VCaP (cell line): ENCODE measurements at regions not wholly inside any gene's neighbourhood (a gene's known extent, or its start where the extent isn't known, plus 50 kb on each side); places are given as distances from the start of the nearest gene placed in this dataset.

Experiments used
- H3K27ac ChIP-seq: fragments of 450-650 bp; 2 replicates; pipeline ENCODE4 v1.5.1; 2017
- TF ChIP-seq, protein P1 (sequence below): fragments of 450-650 bp; conservative IDR thresholded peaks from 2 replicates; pipeline ENCODE4 v1.5.1; 2017; ENCODE audit warnings: mild to moderate bottlenecking, moderate library complexity

DNA sequence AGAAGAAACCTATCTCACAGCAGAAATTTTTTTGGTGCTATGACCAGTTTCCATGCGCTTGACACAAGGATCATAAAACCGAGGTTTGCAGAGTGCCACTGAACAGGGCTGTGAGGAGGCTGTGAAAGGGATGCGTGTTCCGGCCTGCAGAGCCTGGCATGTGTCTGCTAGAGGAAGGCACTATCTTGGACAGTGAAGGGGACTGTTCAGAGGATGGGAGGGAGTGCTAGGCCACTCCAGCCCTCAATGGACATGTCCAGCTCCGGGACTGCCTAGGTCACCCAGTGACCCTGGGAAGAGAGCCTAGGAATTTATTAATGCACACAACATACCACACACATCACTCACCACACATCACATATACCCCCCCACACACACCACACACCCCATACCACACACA is 275.9 kb downstream of the GADD45G start:
- H3K27ac ChIP-seq: no peak overlapping the region
- TF ChIP-seq, protein P1, sequence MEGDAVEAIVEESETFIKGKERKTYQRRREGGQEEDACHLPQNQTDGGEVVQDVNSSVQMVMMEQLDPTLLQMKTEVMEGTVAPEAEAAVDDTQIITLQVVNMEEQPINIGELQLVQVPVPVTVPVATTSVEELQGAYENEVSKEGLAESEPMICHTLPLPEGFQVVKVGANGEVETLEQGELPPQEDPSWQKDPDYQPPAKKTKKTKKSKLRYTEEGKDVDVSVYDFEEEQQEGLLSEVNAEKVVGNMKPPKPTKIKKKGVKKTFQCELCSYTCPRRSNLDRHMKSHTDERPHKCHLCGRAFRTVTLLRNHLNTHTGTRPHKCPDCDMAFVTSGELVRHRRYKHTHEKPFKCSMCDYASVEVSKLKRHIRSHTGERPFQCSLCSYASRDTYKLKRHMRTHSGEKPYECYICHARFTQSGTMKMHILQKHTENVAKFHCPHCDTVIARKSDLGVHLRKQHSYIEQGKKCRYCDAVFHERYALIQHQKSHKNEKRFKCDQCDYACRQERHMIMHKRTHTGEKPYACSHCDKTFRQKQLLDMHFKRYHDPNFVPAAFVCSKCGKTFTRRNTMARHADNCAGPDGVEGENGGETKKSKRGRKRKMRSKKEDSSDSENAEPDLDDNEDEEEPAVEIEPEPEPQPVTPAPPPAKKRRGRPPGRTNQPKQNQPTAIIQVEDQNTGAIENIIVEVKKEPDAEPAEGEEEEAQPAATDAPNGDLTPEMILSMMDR: no peak

DNA sequence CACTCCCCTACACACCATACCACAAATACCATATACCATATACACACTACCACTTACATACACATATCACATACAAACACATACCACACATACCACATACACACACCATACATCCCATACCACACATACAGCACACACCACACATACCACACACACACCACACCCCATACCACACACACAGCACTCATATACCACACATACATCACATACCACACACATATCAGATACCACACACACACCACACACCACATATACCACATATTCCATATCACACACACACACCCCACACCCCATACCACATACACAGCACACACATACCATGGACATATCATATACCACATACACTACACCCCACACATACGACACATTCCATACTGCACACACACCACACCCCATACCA is 276.6 kb downstream of the GADD45G start:
- TF ChIP-seq, protein P1: no peak
- no peak overlapping the region for H3K27ac ChIP-seq

DNA sequence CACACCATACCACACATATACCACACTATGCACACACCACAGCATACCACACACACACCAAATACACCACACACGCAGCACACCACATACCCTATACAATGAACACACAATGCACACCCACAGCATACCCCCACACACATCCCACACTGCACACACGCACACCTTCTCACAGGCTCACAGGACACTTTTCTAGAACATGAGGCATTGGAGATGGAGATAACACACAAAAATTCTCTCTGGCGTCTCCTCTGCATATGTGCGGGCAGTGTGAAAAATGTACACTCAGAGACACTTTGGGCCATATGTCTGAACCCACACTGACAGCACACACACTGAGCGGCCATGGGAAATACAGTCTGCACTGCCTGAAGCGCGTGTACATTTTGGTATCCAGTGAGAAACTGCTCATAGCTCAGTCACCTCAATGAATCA is 278.1 kb downstream of the GADD45G start:
- no peak overlapping the region for H3K27ac ChIP-seq
- TF ChIP-seq, protein P1: no peak

DNA sequence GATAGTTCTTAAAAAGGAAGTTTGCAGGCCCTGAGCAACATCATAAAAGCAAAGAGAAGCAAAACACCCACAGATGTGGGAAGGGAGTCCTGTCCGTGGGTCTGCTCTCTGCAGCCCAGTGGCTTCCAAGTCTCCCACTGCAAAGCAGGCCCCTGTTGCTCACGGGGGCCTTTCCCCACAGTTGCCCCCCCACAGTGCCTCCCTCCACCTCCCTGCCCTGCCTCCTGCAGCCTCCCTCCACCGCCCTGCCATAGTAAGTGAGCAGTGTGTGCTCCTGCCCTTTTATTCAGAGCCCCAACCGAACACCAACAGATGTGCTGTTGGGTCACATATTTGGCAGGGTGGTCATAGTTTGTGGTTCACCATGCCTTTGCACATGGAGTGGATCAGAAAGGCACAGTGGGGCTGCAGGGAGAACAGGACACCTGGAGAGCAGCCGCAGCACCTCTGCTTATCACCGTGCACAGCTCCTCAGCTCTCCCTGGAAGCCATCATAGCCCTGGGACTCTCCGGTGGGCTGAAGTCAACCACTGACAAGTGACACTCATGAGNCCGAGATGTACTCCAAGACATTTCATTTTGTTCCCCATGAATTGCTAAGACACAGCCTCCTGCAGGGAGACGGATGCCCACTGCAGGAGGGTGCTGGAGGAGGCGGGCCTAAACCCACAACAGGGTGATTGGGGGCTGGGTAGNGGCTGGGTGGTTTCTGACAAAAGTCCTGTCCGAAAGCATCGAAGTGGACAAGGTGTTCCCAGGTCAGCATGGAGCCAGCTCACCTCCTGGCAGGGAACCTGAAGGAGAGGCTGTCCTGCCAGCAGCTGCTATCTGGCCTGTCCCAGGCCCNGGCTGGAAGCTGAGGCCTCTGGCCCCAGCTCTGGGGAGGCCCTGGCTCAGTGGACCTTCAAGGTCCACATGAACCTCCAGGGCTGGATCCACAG is 278.9 kb downstream of the GADD45G start:
- H3K27ac ChIP-seq: no peak overlapping the region
- TF ChIP-seq, protein P1: no peak

DNA sequence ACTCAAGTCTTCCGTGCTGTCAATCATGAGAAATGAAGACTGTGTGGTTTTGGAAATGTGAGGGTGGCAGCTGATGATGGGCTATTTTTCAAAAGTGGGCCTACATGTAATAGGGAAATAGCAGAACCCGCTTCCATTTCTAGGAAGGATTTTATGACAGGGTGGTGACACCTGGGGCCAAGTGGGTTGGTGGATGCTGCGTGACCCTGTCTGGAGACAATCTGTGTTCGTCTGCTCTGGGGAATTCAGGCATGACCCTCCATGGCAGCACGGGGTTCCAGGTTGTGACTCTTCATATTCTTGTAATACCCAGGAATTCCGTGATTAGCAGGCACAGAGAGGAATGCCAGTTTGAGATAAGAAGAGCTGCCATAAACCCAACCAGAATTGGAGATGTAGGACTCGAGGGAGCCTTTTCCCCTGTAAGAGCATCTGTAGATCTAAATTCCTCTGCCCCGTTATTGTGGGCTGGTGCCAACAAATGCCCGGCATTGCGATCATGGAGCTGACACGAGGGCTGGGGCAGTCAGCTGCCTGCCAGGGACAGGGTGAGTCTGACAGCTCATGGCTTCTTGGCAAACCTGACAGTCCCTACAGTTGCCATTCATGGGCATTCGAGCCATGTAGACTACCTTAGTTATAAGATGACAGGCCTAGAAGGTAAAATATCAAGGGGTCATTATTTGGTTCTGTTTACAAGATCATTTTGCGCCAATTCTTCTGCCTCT is 279.7 kb downstream of the GADD45G start:
- TF ChIP-seq, protein P1: no peak

DNA sequence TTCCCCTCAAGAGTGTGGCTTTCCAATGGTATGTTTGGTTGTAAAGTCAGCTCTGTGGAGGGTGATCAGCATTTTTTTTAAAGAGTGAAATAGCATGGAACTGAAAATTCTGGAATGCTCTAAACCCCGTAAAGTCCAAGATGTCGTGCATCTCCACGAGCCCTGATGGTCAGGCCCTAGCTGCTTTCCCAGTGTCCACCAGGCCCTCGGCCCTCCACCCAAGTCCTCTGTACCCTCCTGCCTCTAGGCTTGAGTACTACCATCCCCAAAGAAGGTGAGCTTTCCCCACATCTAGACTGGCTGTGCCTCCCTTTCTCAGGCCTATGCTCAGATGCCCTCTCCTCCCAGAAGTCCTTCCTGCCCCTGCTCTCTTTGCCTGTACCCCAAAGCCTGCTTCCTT is 280.3 kb downstream of the GADD45G start:
- TF ChIP-seq, protein P1: no peak
- no peak overlapping the region for H3K27ac ChIP-seq

More for the DNA sequence above, 279.7 kb downstream of the GADD45G start:
- H3K27ac ChIP-seq: no peak overlapping the region

DNA sequence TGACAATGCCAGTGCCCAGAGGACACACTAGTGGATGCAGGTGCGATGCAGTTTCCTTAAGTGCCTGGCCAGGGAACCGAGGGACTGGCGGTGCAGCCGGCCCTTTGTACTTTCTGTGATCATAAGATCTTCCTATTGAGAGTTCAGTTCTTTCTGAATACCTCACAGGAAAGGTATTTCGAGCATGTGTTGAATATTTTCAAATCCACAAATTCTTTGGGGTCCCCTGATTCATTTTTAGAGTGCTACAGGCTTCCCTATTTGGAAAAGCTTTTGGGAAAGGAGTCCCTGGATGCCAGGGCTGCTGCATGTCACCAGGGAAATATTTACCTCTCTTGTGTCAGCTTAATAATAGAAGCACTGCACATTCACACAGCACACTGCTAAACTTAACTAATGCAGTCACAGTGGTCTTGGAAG is 281.5 kb downstream of the GADD45G start:
- TF ChIP-seq, protein P1: no peak
- H3K27ac ChIP-seq: no peak overlapping the region
